Breast epithelium (tissue), 3 donors: ENCODE measurements at regions not wholly inside any gene's neighbourhood (a gene's known extent, or its start where the extent isn't known, plus 50 kb on each side); places are given as distances from the start of the nearest gene placed in this dataset.

Experiments
- CTCF ChIP-seq, 3 donors: fragments of 450-650 bp; IDR thresholded peaks; one replicate each; pipeline ENCODE4 v1.5.1; 2016 to 2017; ENCODE audit warnings: antibody characterized with exemption in 3 of 3, mild to moderate bottlenecking in 3 of 3, moderate library complexity in 3 of 3
- POLR2A ChIP-seq: fragments of 450-650 bp; IDR thresholded peaks from one replicate; pipeline ENCODE4 v1.6.1; 2016; ENCODE audit warnings: antibody characterized with exemption, mild to moderate bottlenecking, moderate library complexity

- TF ChIP-seq POLR2A (no peak), CTCF (IDR thresholded peaks at IDR 0.05) (no peak)
Observed at GRCh38 chr11:24271798-24272197, 225.1 kb upstream of the LUZP2 start.
